ENCODE measurements at regions not wholly inside any gene's neighbourhood (a gene's known extent, or its start where the extent isn't known, plus 50 kb on each side); places are given as distances from the start of the nearest gene placed in this dataset.
"Not testable (repeated sequence)": the region's sequence is repeated elsewhere in the genome, so short reads cannot be mapped to it uniquely, and the experiment has no call there.

- DNase-seq = no peak
Measured at GRCh38 chr15:59830098-59830497, 141.0 kb upstream of the BNIP2 start.

GRCh38 chr15:59828861-59829260, 139.7 kb upstream of the BNIP2 start:
- no peak for DNase-seq

GRCh38 chr15:59828263-59828662, 139.1 kb upstream of the BNIP2 start:
- DNase-seq = no peak

GRCh38 chr15:59825901-59826300, 136.8 kb upstream of the BNIP2 start:
- no peak for DNase-seq

GRCh38 chr15:59821286-59821685, 132.2 kb upstream of the BNIP2 start:
- no peak for DNase-seq

GRCh38 chr15:59819092-59819491, 130.0 kb upstream of the BNIP2 start:
- DNase-seq = no peak

GRCh38 chr15:59818336-59818735, 129.2 kb upstream of the BNIP2 start:
- no peak for DNase-seq

- DNase-seq = no peak
Measured at GRCh38 chr15:59817834-59818233, 128.7 kb upstream of the BNIP2 start.

- no peak for DNase-seq
Measured at GRCh38 chr15:59817053-59817452, 127.9 kb upstream of the BNIP2 start.

- DNase-seq = no peak
Measured at GRCh38 chr15:59814409-59814808, 125.3 kb upstream of the BNIP2 start.

- DNase-seq = peak; percentile 19
Measured at GRCh38 chr15:59812889-59813288, 123.8 kb upstream of the BNIP2 start.

GRCh38 chr15:59812250-59812870, 123.2 kb upstream of the BNIP2 start:
- DNase-seq = peak; percentile 68

- DNase-seq = not testable (repeated sequence)
Measured at GRCh38 chr15:59803293-59803966, 114.3 kb upstream of the BNIP2 start.

GRCh38 chr15:59801649-59802048, 112.5 kb upstream of the BNIP2 start:
- DNase-seq = no peak

- no peak for DNase-seq
Measured at GRCh38 chr15:59798605-59798917, 109.4 kb upstream of the BNIP2 start.

- DNase-seq = no peak
Measured at GRCh38 chr15:59797756-59798604, 108.9 kb upstream of the BNIP2 start.

- DNase-seq = no peak
Measured at GRCh38 chr15:59794229-59794886, 105.2 kb upstream of the BNIP2 start.

GRCh38 chr15:59792359-59792758, 103.2 kb upstream of the BNIP2 start:
- no peak for DNase-seq

- DNase-seq = no peak
Measured at GRCh38 chr15:59791755-59792154, 102.6 kb upstream of the BNIP2 start.

GRCh38 chr15:59791079-59791478, 102.0 kb upstream of the BNIP2 start:
- no peak for DNase-seq

- DNase-seq = not testable (repeated sequence)
Measured at GRCh38 chr15:59786466-59786865, 97.3 kb upstream of the BNIP2 start.

GRCh38 chr15:59785981-59786380, 96.9 kb upstream of the BNIP2 start:
- not testable (repeated sequence) for DNase-seq

GRCh38 chr15:59783774-59784520, 94.8 kb upstream of the BNIP2 start:
- not testable (repeated sequence) for DNase-seq
